ENCODE measurements at regions not wholly inside any gene's neighbourhood (a gene's known extent, or its start where the extent isn't known, plus 50 kb on each side); places are given as distances from the start of the nearest gene placed in this dataset.

DNA sequence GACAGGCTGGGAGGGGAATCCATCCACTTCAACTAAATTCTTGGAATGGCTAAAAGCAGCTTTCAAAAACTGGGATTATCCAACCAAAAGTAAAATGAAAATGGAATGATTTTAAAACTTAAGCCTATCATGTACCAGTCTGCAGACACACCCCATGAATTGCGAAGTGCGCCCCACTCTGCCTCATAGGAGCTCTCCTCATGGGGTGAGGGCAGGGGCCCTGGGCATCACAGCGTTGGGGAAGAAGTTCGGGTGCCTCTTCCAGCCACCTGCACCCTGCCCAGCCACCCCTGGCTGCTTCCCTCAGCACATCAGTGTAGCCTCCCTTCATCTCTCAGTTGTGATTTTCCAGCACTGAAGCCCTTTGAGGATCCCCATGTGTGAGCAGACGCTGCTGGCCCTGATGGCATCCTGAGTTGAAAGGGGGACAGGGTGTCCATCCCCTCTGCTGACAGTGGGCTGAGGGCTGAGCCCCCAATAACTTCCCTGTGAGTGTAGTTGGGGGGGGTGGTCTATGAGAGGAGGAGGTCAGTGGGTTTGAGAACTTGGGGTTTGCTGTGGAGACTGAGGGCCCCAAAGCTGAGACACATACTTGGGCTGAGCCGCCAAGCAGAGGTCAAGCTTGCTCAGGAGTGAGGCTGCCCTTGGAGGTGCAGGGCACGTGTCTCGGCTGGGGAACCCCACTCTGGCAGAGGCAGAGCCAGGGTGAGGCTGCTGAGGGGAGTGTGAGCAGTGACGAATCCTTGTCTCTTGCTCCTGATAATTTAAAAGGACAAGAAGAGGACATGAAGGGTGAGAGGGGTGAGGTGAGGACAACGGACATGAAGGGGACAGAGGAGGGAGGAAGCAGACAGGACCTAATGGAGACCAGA, 542.1 kb downstream of the TCERG1L start:
- Histone ChIP-seq H3K36me3 (ENCODE audit: insufficient read depth) (no peaks in the 10 kb centered on the region), H3K79me2 (replicated peaks; ENCODE audit: insufficient read depth) (no peaks in the 10 kb centered on the region), H4K20me1 (replicated peaks; ENCODE audit: insufficient read depth) (no peaks in the 10 kb centered on the region), H3K27ac (ENCODE audit: low read depth) (no peak overlapping the region), H3F3A (replicated peaks; ENCODE audit: low read depth) (no peaks in the 10 kb centered on the region), H3K4me2 (no peak overlapping the region), H3K4me3 (no peak overlapping the region), H2AFZ (no peak overlapping the region), H3K4me1 (ENCODE audit: insufficient read depth) (no peaks in the 10 kb centered on the region), H3K9me2 (ENCODE audit: insufficient read depth) (no peaks in the 10 kb centered on the region), H3K27me3 (ENCODE audit: insufficient read depth) (no peaks in the 10 kb centered on the region)
- Mint-ChIP-seq H3K27me3 (ENCODE audit: insufficient read depth, low read depth, poor library complexity) (peaks cover 2% of the 10 kb centered on the region), H3K36me3 (ENCODE audit: low read depth) (peaks cover 30% of the 10 kb centered on the region), H3K9me3 (peaks cover 96% of the 10 kb centered on the region), H3K4me1 (no peaks in the 10 kb centered on the region), H3K4me3 (no peak overlapping the region), H3K27ac (no peak overlapping the region)
- TF ChIP-seq ZNF114 (CRISPR knock-in tag; IDR thresholded peaks at IDR 0.05) (no peak), ZNF331 (CRISPR knock-in tag; IDR thresholded peaks at IDR 0.05; ENCODE audit: low read depth) (no peak)
- no peak for DNase-seq (ENCODE audit: low spot score)
- ATAC-seq = no peak

DNA sequence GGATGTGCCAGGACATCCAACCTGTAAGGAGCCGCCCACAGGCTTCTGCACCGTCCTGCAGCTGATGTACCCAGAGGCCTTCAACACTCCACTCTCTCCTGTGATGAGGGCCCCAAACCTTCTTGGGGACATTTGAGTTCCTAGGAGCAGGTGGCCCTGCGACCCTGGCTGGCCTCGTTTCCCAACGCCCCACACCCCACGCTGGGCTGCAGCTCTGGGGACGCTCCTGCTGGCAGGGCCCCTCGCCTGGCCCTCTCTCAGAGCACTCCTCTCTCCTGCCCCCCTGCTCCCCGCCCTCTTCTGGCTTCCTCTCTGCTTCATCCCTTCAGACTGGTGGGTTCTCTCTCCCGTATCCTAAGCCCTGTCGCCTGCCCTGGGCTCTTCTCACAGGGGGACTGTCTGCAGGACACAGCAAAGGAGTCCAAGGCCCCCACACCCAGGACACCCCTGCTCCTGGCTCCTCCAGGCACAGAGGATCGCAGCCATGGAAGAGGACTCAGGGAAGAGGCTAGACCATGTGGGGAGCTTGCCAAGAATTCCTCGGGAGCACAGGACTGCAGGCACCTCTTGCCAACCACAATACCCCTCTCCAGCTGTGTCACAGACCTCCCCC, 541.4 kb downstream of the TCERG1L start:
- Histone ChIP-seq H3K27ac (ENCODE audit: low read depth) (no peak overlapping the region), H3F3A (replicated peaks; ENCODE audit: low read depth) (no peaks in the 10 kb centered on the region), H3K4me1 (ENCODE audit: insufficient read depth) (no peaks in the 10 kb centered on the region), H3K27me3 (ENCODE audit: insufficient read depth) (no peaks in the 10 kb centered on the region), H4K20me1 (replicated peaks; ENCODE audit: insufficient read depth) (no peaks in the 10 kb centered on the region), H3K9me2 (ENCODE audit: insufficient read depth) (no peaks in the 10 kb centered on the region), H2AFZ (no peak overlapping the region), H3K4me2 (no peak overlapping the region), H3K36me3 (ENCODE audit: insufficient read depth) (no peaks in the 10 kb centered on the region), H3K4me3 (no peak overlapping the region), H3K79me2 (replicated peaks; ENCODE audit: insufficient read depth) (no peaks in the 10 kb centered on the region)
- Mint-ChIP-seq H3K9me3 (peaks cover 96% of the 10 kb centered on the region), H3K27me3 (ENCODE audit: insufficient read depth, low read depth, poor library complexity) (peaks cover 2% of the 10 kb centered on the region), H3K27ac (no peak overlapping the region), H3K4me3 (no peak overlapping the region), H3K36me3 (ENCODE audit: low read depth) (peaks cover 27% of the 10 kb centered on the region), H3K4me1 (no peaks in the 10 kb centered on the region)
- no peak for ATAC-seq
- TF ChIP-seq ZNF331 (CRISPR knock-in tag; IDR thresholded peaks at IDR 0.05; ENCODE audit: low read depth) = no peak
- no peak for DNase-seq (ENCODE audit: low spot score)

DNA sequence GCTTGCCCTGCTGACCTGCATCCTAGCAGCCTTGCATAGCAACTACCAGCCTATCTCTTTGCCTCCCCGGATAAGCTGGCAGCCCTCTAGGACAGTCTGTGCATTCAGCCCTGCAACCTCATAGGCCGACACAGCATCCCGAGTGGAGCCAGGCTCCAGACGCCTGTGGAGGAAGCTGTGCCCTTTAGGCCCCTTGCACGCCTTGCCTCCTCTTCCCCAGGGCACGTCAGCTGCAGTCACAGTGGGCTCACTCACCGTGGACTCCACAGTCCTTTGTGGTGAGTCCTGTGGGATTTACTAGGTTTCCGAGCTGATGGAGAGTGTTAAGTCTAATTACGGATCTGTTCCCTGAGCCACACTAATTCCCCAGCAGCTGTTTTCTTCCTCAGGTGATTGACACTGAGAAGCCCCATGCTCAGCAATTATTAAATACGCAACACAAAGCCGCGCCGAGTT, 540.0 kb downstream of the TCERG1L start:
- Histone ChIP-seq H3K4me3 (no peak overlapping the region), H3K4me2 (no peak overlapping the region), H3K4me1 (ENCODE audit: insufficient read depth) (no peaks in the 10 kb centered on the region), H3K27me3 (ENCODE audit: insufficient read depth) (no peaks in the 10 kb centered on the region), H3K9me2 (ENCODE audit: insufficient read depth) (no peaks in the 10 kb centered on the region), H3K27ac (ENCODE audit: low read depth) (no peak overlapping the region), H2AFZ (no peak overlapping the region), H3K79me2 (replicated peaks; ENCODE audit: insufficient read depth) (no peaks in the 10 kb centered on the region), H3F3A (replicated peaks; ENCODE audit: low read depth) (no peaks in the 10 kb centered on the region), H3K36me3 (ENCODE audit: insufficient read depth) (no peaks in the 10 kb centered on the region), H4K20me1 (replicated peaks; ENCODE audit: insufficient read depth) (no peaks in the 10 kb centered on the region)
- Mint-ChIP-seq H3K36me3 (ENCODE audit: low read depth) (peaks cover 25% of the 10 kb centered on the region), H3K4me1 (no peaks in the 10 kb centered on the region), H3K9me3 (peaks cover 96% of the 10 kb centered on the region), H3K4me3 (no peak overlapping the region), H3K27me3 (ENCODE audit: insufficient read depth, low read depth, poor library complexity) (peaks cover 2% of the 10 kb centered on the region), H3K27ac (no peak overlapping the region)
- ATAC-seq (no peak), DNase-seq (ENCODE audit: low spot score) (no peak)
- TF ChIP-seq, protein P1, sequence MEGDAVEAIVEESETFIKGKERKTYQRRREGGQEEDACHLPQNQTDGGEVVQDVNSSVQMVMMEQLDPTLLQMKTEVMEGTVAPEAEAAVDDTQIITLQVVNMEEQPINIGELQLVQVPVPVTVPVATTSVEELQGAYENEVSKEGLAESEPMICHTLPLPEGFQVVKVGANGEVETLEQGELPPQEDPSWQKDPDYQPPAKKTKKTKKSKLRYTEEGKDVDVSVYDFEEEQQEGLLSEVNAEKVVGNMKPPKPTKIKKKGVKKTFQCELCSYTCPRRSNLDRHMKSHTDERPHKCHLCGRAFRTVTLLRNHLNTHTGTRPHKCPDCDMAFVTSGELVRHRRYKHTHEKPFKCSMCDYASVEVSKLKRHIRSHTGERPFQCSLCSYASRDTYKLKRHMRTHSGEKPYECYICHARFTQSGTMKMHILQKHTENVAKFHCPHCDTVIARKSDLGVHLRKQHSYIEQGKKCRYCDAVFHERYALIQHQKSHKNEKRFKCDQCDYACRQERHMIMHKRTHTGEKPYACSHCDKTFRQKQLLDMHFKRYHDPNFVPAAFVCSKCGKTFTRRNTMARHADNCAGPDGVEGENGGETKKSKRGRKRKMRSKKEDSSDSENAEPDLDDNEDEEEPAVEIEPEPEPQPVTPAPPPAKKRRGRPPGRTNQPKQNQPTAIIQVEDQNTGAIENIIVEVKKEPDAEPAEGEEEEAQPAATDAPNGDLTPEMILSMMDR (conservative IDR thresholded peaks at IDR 0.05; ENCODE audit: low read depth in 2 of 2) = no peak
- TF ChIP-seq, protein P2, sequence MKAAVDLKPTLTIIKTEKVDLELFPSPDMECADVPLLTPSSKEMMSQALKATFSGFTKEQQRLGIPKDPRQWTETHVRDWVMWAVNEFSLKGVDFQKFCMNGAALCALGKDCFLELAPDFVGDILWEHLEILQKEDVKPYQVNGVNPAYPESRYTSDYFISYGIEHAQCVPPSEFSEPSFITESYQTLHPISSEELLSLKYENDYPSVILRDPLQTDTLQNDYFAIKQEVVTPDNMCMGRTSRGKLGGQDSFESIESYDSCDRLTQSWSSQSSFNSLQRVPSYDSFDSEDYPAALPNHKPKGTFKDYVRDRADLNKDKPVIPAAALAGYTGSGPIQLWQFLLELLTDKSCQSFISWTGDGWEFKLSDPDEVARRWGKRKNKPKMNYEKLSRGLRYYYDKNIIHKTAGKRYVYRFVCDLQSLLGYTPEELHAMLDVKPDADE (IDR thresholded peaks at IDR 0.05) = no peak
- no peak for TF ChIP-seq CREB1 (CRISPR knock-in tag; IDR thresholded peaks at IDR 0.05; ENCODE audit: low read depth)
- TF ChIP-seq JUNB (IDR thresholded peaks at IDR 0.05; ENCODE audit: unreplicated experiment) = no peak
- TF ChIP-seq ZNF331 (CRISPR knock-in tag; IDR thresholded peaks at IDR 0.05; ENCODE audit: low read depth) = no peak
- TF ChIP-seq EZH2 (IDR thresholded peaks at IDR 0.05; ENCODE audit: low read depth, unreplicated experiment) = no peak
- no peak for TF ChIP-seq ZNF114 (CRISPR knock-in tag; IDR thresholded peaks at IDR 0.05)
- TF ChIP-seq NANOG (IDR thresholded peaks at IDR 0.05; ENCODE audit: borderline replicate concordance) = no peak
- TF ChIP-seq STAT1 (IDR thresholded peaks at IDR 0.05; ENCODE audit: unreplicated experiment) = no peak

Measured in GM23338 (cell line).